SK-N-SH treated with all-trans-retinoic acid at 6 μM for 48 hours (cell line): ENCODE measurements at regions not wholly inside any gene's neighbourhood (a gene's known extent, or its start where the extent isn't known, plus 50 kb on each side); places are given as distances from the start of the nearest gene placed in this dataset.

Experiments
- ARNTL ChIP-seq: fragments of 450-650 bp; formaldehyde crosslinking; IDR thresholded peaks from 2 replicates; pipeline ENCODE4 v1.5.0; 2020; ENCODE audit warnings: low read depth, mild to moderate bottlenecking, moderate library complexity, borderline replicate concordance
- CREB5 ChIP-seq: fragments of 250-450 bp; sonication (Bioruptor Pico); IDR thresholded peaks from 2 replicates; pipeline ENCODE4 v1.5.1; 2020; ENCODE audit warnings: low read depth, mild to moderate bottlenecking, moderate library complexity
- GLIS3 ChIP-seq: fragments of 250-450 bp; sonication (Bioruptor Pico); IDR thresholded peaks from 2 replicates; pipeline ENCODE4 v1.5.0; 2020; ENCODE audit warnings: mild to moderate bottlenecking, moderate library complexity
- POU6F1 ChIP-seq: fragments of 250-450 bp; sonication (Bioruptor Pico); IDR thresholded peaks from 2 replicates; pipeline ENCODE4 v1.8.0; 2021; ENCODE audit warnings: low read depth, mild to moderate bottlenecking, moderate library complexity, borderline replicate concordance
- ZFP3 ChIP-seq: fragments of 250-450 bp; sonication (Bioruptor Pico); IDR thresholded peaks from 2 replicates; pipeline ENCODE4 v1.5.0; 2020; ENCODE audit warnings: mild to moderate bottlenecking, moderate library complexity
- ZFP30 ChIP-seq: fragments of 450-650 bp; formaldehyde crosslinking; IDR thresholded peaks from 2 replicates; pipeline ENCODE4 v1.5.0; 2022; ENCODE audit warnings: mild to moderate bottlenecking, moderate library complexity
- ZNF565 ChIP-seq: fragments of 450-650 bp; formaldehyde crosslinking; conservative IDR thresholded peaks from 2 replicates; pipeline ENCODE4 v1.5.0; 2020; ENCODE audit warnings: low read depth, mild to moderate bottlenecking, moderate library complexity

- TF ChIP-seq ARNTL (no peak), ZFP30 (CRISPR knock-in tag) (no peak), ZFP3 (no peak), POU6F1 (CRISPR knock-in tag) (no peak), ZNF565 (CRISPR knock-in tag) (no peak), GLIS3 (no peak), CREB5 (CRISPR knock-in tag) (no peak)
Observed at GRCh38 chr5:86675311-86675710, 57.6 kb downstream of the COX7C start.
